AG09319 (cell line): ENCODE measurements at regions not wholly inside any gene's neighbourhood (a gene's known extent, or its start where the extent isn't known, plus 50 kb on each side); places are given as distances from the start of the nearest gene placed in this dataset.

Experiments
- DNase-seq: peaks from one replicate; pipeline ENCODE4 v3.0.0-alpha.2; 2010; ENCODE audit warnings: low read depth; ENCODE audit errors: extremely low read depth
- TF ChIP-seq, protein P1 (sequence below): IDR thresholded peaks from 2 replicates; pipeline ENCODE4 v1.5.1; 2011; ENCODE audit warnings: low read depth, mild to moderate bottlenecking, inconsistent platforms, low read length, moderate library complexity

DNA sequence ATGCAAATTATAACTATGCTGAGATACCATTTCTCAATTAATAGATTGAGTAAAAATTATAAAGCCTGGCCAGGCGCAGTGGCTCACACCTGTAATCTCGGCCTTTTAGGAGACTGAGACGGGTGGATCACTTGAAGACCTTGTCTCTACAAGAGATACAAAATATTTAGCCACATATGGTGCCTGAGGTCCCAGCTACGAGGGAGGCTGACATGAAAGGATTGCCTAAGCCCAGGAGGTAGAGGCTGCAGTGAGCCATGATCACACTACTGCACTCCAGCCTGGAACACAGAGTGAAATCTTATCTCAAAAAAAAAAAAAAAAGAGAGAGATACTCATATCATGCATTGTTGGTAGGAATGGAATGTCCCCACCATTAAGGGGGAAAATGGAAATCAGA, 142.4 kb downstream of the RCN1 start:
- no peak for DNase-seq
- TF ChIP-seq, protein P1, sequence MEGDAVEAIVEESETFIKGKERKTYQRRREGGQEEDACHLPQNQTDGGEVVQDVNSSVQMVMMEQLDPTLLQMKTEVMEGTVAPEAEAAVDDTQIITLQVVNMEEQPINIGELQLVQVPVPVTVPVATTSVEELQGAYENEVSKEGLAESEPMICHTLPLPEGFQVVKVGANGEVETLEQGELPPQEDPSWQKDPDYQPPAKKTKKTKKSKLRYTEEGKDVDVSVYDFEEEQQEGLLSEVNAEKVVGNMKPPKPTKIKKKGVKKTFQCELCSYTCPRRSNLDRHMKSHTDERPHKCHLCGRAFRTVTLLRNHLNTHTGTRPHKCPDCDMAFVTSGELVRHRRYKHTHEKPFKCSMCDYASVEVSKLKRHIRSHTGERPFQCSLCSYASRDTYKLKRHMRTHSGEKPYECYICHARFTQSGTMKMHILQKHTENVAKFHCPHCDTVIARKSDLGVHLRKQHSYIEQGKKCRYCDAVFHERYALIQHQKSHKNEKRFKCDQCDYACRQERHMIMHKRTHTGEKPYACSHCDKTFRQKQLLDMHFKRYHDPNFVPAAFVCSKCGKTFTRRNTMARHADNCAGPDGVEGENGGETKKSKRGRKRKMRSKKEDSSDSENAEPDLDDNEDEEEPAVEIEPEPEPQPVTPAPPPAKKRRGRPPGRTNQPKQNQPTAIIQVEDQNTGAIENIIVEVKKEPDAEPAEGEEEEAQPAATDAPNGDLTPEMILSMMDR, result no peak

DNA sequence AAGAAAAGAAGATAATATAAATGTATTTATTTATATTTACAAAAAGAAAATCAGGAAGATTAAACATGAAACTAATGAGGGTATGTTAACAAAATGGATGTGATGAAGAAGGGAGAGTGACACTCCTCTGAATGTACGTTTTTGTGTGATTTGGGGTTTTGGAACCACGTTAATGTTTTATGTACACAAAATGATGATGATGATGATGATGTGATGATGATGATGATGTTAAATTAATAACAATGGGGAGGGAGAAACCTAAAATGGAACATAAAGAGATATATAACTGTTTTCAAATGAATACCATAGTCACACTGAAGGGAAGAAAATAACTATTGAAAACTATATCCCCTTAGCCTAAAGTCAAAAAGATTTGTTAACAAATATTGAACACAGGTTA, 143.1 kb downstream of the RCN1 start:
- TF ChIP-seq, protein P1, result no peak
- no peak for DNase-seq

DNA sequence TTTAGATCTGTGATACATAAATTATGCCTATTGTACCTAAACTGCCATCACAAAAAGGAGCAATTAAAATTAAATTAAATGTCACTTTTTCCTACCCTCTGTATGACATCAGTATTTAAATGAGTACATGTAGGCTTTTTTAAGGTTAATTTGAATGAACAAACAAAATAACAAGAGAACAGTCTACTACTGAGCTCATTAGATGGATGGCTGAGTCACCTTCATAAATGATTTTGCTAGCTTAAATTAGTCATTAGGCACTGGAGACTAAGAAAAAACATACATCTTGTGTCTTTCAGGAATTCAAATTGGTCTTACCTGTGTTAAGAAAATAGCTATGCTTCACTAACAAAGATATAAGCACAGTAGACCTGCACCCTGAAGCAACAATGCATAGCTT, 153.6 kb downstream of the RCN1 start:
- TF ChIP-seq, protein P1, result no peak
- DNase-seq, result no peak

DNA sequence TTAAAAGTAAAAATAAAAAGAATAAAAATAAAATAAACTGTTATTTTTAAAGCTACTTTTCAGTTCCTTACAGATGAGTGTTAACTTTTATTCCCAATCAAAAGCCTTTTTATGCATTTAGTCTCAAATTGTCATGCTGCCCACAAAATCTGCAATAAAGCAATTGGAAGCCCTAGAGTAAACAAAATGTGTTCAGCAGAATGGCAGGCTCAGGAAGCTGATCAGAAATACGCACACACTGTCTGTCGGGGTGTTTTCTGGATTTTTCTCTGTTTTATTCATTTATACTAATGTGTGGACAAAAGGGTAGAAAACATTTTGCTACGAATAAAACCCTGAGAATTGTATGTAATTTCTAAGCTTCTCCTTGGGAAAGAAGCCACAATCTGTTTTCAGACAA, 162.8 kb downstream of the RCN1 start:
- TF ChIP-seq, protein P1, result no peak
- DNase-seq, result no peak

DNA sequence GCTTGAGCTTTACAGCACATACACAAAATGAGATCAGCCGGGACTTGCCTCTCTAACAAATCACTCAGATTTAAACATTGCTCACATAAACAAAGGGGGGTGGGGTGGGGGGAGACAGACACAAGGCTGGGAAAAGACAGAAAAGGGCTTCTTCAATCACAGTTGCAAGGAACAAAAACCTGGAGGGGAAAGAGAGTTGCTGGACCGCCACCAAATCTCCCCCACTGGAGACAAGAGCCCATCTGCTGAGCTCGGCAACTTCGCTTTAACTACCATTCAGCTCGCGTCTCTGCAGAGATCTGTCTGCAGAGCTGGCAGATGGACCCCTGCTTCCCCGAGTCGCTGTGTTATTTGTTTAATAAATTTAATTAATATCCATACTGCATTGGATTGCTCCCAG, 165.0 kb downstream of the RCN1 start:
- TF ChIP-seq, protein P1, result no peak
- DNase-seq, result no peak

DNA sequence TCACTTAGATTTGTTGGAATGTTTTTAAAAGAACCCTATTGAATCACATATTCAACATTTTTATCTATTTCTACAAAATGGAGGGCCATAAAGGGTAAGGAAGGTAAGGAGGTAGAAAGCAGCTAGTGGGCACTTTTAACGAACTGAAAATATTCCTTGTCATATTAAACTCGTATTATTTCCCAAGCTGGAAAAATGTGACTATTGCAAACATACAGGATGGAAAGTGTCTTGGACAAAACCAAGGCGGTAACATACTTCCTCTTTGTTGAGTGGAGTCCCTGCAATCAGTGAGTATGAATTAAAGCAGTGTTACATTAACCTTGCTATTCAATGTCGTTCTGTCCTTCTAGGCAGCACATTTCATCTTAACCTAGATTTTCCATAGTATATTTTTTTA, 165.6 kb downstream of the RCN1 start:
- no peak for DNase-seq
- TF ChIP-seq, protein P1, result no peak

DNA sequence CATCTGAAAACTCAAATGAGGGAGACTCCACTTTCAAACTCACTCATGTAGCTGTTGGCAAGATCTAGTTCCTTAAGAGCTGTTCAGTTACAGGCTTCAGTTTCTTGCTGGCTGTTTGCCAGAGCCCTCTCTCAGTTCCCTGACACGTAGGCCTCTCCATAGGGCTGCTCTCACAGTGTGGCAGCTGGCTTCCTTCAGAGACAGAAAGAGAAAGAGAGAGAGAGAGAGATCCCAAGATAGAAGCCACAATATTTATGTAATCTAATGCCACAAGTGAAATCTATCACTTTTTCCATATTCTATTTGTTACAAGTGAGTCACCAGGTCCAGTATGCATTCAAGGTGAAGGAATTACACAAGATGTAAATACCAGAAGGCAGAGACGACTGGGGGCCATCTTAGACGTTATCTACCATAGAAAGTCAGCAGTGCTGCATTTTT, 168.8 kb downstream of the RCN1 start:
- TF ChIP-seq, protein P1, result no peak
- no peak for DNase-seq

DNA sequence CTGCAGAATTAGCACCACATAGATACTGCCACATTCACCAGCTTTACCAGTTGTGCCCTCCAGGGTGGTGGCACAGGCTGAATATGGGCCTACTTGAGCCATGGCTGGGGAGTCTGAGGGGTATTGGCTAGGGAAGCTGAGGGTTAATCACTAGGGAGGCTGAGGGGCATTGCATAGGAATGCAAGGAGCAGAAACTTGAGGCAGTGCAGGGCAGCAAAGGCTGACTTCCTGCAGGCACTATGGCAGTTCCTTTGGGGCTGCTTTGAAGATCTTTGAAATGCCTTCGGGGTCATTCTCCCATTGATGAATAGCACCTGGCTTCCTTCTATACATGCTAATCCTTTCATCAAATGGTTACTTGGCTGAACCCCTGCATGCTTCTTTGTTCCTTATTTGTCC, 171.5 kb downstream of the RCN1 start:
- TF ChIP-seq, protein P1, result no peak
- no peak for DNase-seq
